ENCODE measurements at regions not wholly inside any gene's neighbourhood (a gene's known extent, or its start where the extent isn't known, plus 50 kb on each side); places are given as distances from the start of the nearest gene placed in this dataset.
"Not testable (repeated sequence)": the region's sequence is repeated elsewhere in the genome, so short reads cannot be mapped to it uniquely, and the experiment has no call there.

GRCh38 chr6:8908638-8909037, 473.3 kb upstream of the SLC35B3 start:
- DNase-seq = no peak

GRCh38 chr6:8906699-8907098, 471.4 kb upstream of the SLC35B3 start:
- no peak for DNase-seq

- DNase-seq = peak; percentile 14
Measured at GRCh38 chr6:8905757-8906156, 470.4 kb upstream of the SLC35B3 start.

GRCh38 chr6:8904754-8905153, 469.4 kb upstream of the SLC35B3 start:
- DNase-seq = no peak

GRCh38 chr6:8900056-8900455, 464.7 kb upstream of the SLC35B3 start:
- DNase-seq = no peak

- DNase-seq = no peak
Measured at GRCh38 chr6:8889514-8889913, 454.2 kb upstream of the SLC35B3 start.

GRCh38 chr6:8888468-8888867, 453.1 kb upstream of the SLC35B3 start:
- DNase-seq = no peak

- no peak for DNase-seq
Measured at GRCh38 chr6:8881663-8882062, 446.3 kb upstream of the SLC35B3 start.

GRCh38 chr6:8879334-8879733, 444.0 kb upstream of the SLC35B3 start:
- no peak for DNase-seq

GRCh38 chr6:8875986-8876385, 440.6 kb upstream of the SLC35B3 start:
- no peak for DNase-seq

- no peak for DNase-seq
Measured at GRCh38 chr6:8872589-8872988, 437.2 kb upstream of the SLC35B3 start.

- DNase-seq = no peak
Measured at GRCh38 chr6:8865451-8865850, 430.1 kb upstream of the SLC35B3 start.

GRCh38 chr6:8860671-8861070, 425.3 kb upstream of the SLC35B3 start:
- no peak for DNase-seq

GRCh38 chr6:8859501-8859900, 424.2 kb upstream of the SLC35B3 start:
- no peak for DNase-seq

GRCh38 chr6:8858854-8859331, 423.5 kb upstream of the SLC35B3 start:
- no peak for DNase-seq

GRCh38 chr6:8857160-8857559, 421.8 kb upstream of the SLC35B3 start:
- no peak for DNase-seq

GRCh38 chr6:8855411-8855810, 420.1 kb upstream of the SLC35B3 start:
- no peak for DNase-seq

GRCh38 chr6:8852332-8852731, 417.0 kb upstream of the SLC35B3 start:
- DNase-seq = no peak

GRCh38 chr6:8846680-8847079, 411.3 kb upstream of the SLC35B3 start:
- DNase-seq = not testable (repeated sequence)

GRCh38 chr6:8845690-8846089, 410.3 kb upstream of the SLC35B3 start:
- no peak for DNase-seq

GRCh38 chr6:8844968-8845367, 409.6 kb upstream of the SLC35B3 start:
- DNase-seq = no peak

- DNase-seq = no peak
Measured at GRCh38 chr6:8839626-8840025, 404.3 kb upstream of the SLC35B3 start.

- DNase-seq = no peak
Measured at GRCh38 chr6:8837343-8837742, 402.0 kb upstream of the SLC35B3 start.

- DNase-seq = not testable (repeated sequence)
Measured at GRCh38 chr6:8832695-8833094, 397.4 kb upstream of the SLC35B3 start.

Measured in renal pelvis (tissue), 1 donor.